ENCODE measurements at regions not wholly inside any gene's neighbourhood (a gene's known extent, or its start where the extent isn't known, plus 50 kb on each side); places are given as distances from the start of the nearest gene placed in this dataset.

DNA sequence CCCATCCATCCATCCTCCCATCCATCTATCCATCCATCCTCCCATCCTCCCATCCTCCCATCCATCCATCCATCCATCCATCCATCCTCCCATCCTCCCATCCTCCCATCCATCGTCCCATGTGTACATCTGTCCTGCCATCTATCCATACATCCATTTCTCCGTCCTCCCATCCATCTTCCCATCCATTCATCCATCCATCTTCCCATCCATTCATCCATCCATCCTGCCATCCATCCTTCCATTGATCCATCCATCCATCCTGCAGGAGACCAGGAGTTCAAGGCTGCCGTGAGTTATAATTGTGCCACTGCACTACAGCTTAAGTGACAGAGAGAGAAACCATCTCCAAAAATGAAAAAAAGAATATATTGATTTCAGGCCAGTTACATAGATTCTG, 356.5 kb downstream of the CDH26 start:
- TF ChIP-seq, protein P1, sequence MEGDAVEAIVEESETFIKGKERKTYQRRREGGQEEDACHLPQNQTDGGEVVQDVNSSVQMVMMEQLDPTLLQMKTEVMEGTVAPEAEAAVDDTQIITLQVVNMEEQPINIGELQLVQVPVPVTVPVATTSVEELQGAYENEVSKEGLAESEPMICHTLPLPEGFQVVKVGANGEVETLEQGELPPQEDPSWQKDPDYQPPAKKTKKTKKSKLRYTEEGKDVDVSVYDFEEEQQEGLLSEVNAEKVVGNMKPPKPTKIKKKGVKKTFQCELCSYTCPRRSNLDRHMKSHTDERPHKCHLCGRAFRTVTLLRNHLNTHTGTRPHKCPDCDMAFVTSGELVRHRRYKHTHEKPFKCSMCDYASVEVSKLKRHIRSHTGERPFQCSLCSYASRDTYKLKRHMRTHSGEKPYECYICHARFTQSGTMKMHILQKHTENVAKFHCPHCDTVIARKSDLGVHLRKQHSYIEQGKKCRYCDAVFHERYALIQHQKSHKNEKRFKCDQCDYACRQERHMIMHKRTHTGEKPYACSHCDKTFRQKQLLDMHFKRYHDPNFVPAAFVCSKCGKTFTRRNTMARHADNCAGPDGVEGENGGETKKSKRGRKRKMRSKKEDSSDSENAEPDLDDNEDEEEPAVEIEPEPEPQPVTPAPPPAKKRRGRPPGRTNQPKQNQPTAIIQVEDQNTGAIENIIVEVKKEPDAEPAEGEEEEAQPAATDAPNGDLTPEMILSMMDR (conservative IDR thresholded peaks at IDR 0.05) = no peak
- TF ChIP-seq ZFX (IDR thresholded peaks at IDR 0.05) = no peak
